UCSD-AML1 (cell line): ENCODE measurements at regions not wholly inside any gene's neighbourhood (a gene's known extent, or its start where the extent isn't known, plus 50 kb on each side); places are given as distances from the start of the nearest gene placed in this dataset.

Experiments used
- DNase-seq: peaks from one replicate; lab custom pipeline; 2025; ENCODE audit not compliant: unreplicated experiment; lab: John Stamatoyannopoulos, UW

DNA sequence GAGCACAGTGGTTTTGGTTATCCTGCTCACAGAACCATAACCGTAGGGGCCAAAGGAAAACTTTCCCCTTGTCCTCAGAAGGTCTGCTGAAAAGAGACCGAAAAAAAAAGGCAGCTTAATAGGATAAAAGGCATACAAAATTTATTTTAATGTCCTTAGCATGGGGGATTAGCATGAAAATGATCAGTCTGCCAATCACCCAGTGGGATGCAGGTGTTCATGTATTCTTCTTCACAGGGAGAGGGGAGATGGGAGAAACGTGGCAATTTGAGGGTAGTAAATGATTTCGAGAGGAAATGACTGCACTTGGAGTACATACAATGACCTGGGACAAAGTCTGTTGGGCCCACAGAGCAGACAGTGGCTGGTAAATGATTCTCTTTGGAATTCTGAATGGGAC is 194.0 kb downstream of the AJAP1 start:
- DNase-seq = no peak

DNA sequence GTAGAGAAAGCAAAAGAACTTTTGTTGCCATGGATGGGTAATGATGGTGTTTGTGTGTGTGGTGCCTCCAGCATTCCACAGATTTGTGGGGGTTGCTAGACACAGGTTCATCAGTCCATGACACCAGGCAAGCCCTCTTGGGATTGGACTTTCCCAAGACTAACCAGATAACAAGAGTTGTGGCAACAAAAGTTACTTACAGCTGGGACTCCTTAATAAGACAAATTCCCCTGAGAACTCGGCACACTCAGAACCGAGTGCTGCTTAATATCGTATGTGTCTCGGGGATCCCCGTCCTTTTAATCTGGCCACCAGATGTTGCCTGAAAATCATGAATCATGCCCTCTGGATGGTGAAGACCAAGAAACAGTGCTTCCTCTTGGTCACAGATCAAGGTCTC is 193.3 kb downstream of the AJAP1 start:
- no peak for DNase-seq
